Astrocyte (in vitro differentiated cells and primary cell): ENCODE measurements at regions not wholly inside any gene's neighbourhood (a gene's known extent, or its start where the extent isn't known, plus 50 kb on each side); places are given as distances from the start of the nearest gene placed in this dataset.
"Not testable (repeated sequence)": the region's sequence is repeated elsewhere in the genome, so short reads cannot be mapped to it uniquely, and the experiment has no call there.

Experiments used
- DNase-seq: peaks from one replicate; pipeline ENCODE4 v3.0.0-alpha.2; 2010; ENCODE audit warnings: low read depth
- FAIRE-seq: peaks from 2 replicates; lab custom pipeline; 2011; peaks lifted over from hg19 to GRCh38; lab: Jason Lieb, UNC
- H2AFZ ChIP-seq: 2 replicates; pipeline ENCODE4 v1.6.0; 2012; ENCODE audit warnings: low read depth, low read length, inconsistent platforms
- H3K27ac ChIP-seq: 2 replicates; pipeline ENCODE4 v1.5.1; 2011; ENCODE audit warnings: low read depth, low read length, inconsistent platforms
- H3K27me3 ChIP-seq: 2 replicates; pipeline ENCODE4 v1.6.0; 2011; ENCODE audit warnings: low read length, inconsistent platforms; ENCODE audit not compliant: insufficient read depth
- H3K36me3 ChIP-seq: 2 replicates; pipeline ENCODE4 v1.5.1; 2011; ENCODE audit warnings: low read length, inconsistent platforms; ENCODE audit not compliant: insufficient read depth
- H3K4me1 ChIP-seq: 2 replicates; pipeline ENCODE4 v1.5.1; 2011; ENCODE audit warnings: low read length, inconsistent platforms; ENCODE audit not compliant: insufficient read depth
- H3K4me2 ChIP-seq: 2 replicates; pipeline ENCODE4 v1.6.0; 2012; ENCODE audit warnings: low read length, inconsistent platforms
- H3K4me3 ChIP-seq: 2 replicates; pipeline ENCODE4 v1.5.1; 2011; ENCODE audit warnings: low read depth, mild to moderate bottlenecking, low read length, inconsistent platforms; ENCODE audit not compliant: insufficient read depth
- H3K79me2 ChIP-seq: 2 replicates; pipeline ENCODE4 v1.6.0; 2012; ENCODE audit warnings: mild to moderate bottlenecking, low read length, inconsistent platforms; ENCODE audit not compliant: insufficient read depth
- H3K9ac ChIP-seq: 2 replicates; pipeline ENCODE4 v1.6.0; 2012; ENCODE audit warnings: mild to moderate bottlenecking, low read length, inconsistent platforms
- H3K9me3 ChIP-seq: 2 replicates; pipeline ENCODE4 v1.5.1; 2012; ENCODE audit warnings: low read depth, mild to moderate bottlenecking, low read length, inconsistent platforms; ENCODE audit not compliant: insufficient read depth
- H4K20me1 ChIP-seq: 2 replicates; pipeline ENCODE4 v1.6.0; 2012; ENCODE audit warnings: low read length, inconsistent platforms; ENCODE audit not compliant: insufficient read depth
- H3K27ac Mint-ChIP-seq: one replicate; pipeline ENCODE4 v1.8.0; 2021; ENCODE audit warnings: mild to moderate bottlenecking, mixed read lengths; ENCODE audit not compliant: unreplicated experiment
- H3K27me3 Mint-ChIP-seq: one replicate; pipeline ENCODE4 v1.8.0; 2021; ENCODE audit warnings: low read depth, mixed read lengths; ENCODE audit not compliant: unreplicated experiment
- H3K36me3 Mint-ChIP-seq: one replicate; pipeline ENCODE4 v1.8.0; 2021; ENCODE audit warnings: low read depth, mixed read lengths; ENCODE audit not compliant: unreplicated experiment
- H3K4me1 Mint-ChIP-seq: one replicate; pipeline ENCODE4 v1.8.0; 2021; ENCODE audit warnings: low read depth, mixed read lengths; ENCODE audit not compliant: unreplicated experiment
- H3K4me3 Mint-ChIP-seq: one replicate; pipeline ENCODE4 v1.8.0; 2021; ENCODE audit warnings: mild to moderate bottlenecking, moderate library complexity, mixed read lengths; ENCODE audit not compliant: unreplicated experiment
- H3K9me3 Mint-ChIP-seq: one replicate; pipeline ENCODE4 v1.8.0; 2021; ENCODE audit warnings: mild to moderate bottlenecking, mixed read lengths; ENCODE audit not compliant: unreplicated experiment

DNA sequence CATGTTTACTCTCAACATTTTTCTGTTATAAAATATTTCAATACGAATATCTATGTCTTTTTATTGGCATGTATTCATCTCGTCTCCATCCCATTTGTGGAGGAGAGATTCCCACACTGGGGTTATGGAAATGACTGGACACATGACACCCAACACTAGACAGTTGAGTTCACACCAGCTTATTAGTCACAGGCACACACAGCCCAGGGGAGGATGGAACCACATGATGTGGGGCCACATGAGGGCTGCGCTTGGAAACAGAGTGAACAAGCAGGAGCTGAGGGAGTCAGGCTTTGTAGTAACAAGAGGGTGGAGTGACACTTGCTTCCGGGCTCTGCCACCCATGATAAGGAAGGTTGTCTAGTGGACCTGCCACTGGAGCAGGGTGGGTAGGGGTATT is 86.6 kb downstream of the GOLGA8K start:
- H3K27ac Mint-ChIP-seq, DNase-seq, H3K27me3 ChIP-seq, H3K9ac ChIP-seq, H3K4me1 ChIP-seq, H3K27ac ChIP-seq, FAIRE-seq, H4K20me1 ChIP-seq, H3K4me1 Mint-ChIP-seq, H2AFZ ChIP-seq, H3K27me3 Mint-ChIP-seq, H3K79me2 ChIP-seq, H3K9me3 ChIP-seq, H3K9me3 Mint-ChIP-seq, H3K36me3 Mint-ChIP-seq, H3K4me3 ChIP-seq, H3K36me3 ChIP-seq, H3K4me2 ChIP-seq, H3K4me3 Mint-ChIP-seq: not testable (repeated sequence)

DNA sequence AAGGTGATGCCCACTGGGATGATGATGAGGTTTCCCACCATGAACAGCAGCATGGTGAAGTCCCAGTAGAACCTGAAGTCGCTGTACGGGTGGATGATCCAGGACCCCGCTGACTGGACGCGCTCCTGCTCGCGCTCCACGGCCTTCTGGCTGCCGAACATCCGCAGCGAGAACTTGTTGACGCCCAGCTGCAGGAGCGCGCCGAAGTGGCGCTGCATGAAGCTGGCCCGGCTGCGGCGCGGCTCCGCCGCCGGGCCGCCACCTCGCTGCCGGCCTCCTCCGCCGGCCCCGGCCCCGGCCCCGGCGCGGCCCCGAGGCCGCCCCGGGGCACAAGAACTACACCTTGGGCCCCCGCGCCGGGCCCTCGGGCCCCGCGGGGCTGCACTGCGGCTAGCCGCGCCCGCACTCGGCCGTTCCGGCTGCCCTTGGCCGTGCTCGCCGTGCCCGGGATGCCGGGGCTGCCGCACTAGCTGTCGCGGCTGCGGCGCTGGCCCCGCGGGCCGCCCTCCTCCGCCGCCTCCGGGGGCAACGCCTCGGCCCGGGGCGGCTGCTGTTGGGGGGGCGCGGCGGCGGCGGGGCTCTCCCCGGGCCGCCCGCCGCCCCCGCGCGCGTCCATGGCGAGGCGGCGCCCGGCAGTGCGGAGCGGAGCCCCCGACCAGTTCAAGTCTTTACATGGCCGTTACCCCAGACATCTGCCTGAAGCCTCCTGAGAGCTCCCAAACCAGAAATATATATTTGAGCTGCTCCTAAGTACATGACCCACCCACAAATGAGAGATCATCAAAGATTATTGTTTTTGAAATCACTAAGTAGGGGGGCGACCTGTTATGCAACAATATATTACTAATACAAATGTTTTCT is 87.8 kb downstream of the GOLGA8K start:
- not testable (repeated sequence) for H3K4me2 ChIP-seq, H3K4me1 Mint-ChIP-seq, H3K79me2 ChIP-seq, H3K9me3 Mint-ChIP-seq, H3K27me3 ChIP-seq, H3K27me3 Mint-ChIP-seq, H4K20me1 ChIP-seq, H2AFZ ChIP-seq, H3K27ac ChIP-seq, H3K27ac Mint-ChIP-seq, DNase-seq, H3K4me3 ChIP-seq, H3K9ac ChIP-seq, H3K36me3 Mint-ChIP-seq, H3K36me3 ChIP-seq, H3K9me3 ChIP-seq, FAIRE-seq, H3K4me3 Mint-ChIP-seq, H3K4me1 ChIP-seq

- not testable (repeated sequence) for H3K4me1 Mint-ChIP-seq, H3K4me3 Mint-ChIP-seq, H3K36me3 Mint-ChIP-seq, H3K79me2 ChIP-seq, DNase-seq, H3K27ac ChIP-seq, H3K4me3 ChIP-seq, H3K4me2 ChIP-seq, H3K36me3 ChIP-seq, H3K27ac Mint-ChIP-seq, H3K27me3 ChIP-seq, FAIRE-seq, H2AFZ ChIP-seq, H3K9ac ChIP-seq, H3K9me3 ChIP-seq, H4K20me1 ChIP-seq, H3K27me3 Mint-ChIP-seq, H3K9me3 Mint-ChIP-seq, H3K4me1 ChIP-seq
Measured at GRCh38 chr15:32313446-32314209, 89.5 kb downstream of the GOLGA8K start.

GRCh38 chr15:32312721-32313120 is 90.4 kb downstream of the GOLGA8K start:
- not testable (repeated sequence) for FAIRE-seq, H3K9ac ChIP-seq, H3K4me1 Mint-ChIP-seq, H3K4me2 ChIP-seq, H3K4me3 ChIP-seq, H3K27me3 Mint-ChIP-seq, H3K36me3 Mint-ChIP-seq, H3K27ac Mint-ChIP-seq, DNase-seq, H3K36me3 ChIP-seq, H3K9me3 Mint-ChIP-seq, H3K27ac ChIP-seq, H4K20me1 ChIP-seq, H3K27me3 ChIP-seq, H2AFZ ChIP-seq, H3K4me3 Mint-ChIP-seq, H3K79me2 ChIP-seq, H3K9me3 ChIP-seq, H3K4me1 ChIP-seq

DNA sequence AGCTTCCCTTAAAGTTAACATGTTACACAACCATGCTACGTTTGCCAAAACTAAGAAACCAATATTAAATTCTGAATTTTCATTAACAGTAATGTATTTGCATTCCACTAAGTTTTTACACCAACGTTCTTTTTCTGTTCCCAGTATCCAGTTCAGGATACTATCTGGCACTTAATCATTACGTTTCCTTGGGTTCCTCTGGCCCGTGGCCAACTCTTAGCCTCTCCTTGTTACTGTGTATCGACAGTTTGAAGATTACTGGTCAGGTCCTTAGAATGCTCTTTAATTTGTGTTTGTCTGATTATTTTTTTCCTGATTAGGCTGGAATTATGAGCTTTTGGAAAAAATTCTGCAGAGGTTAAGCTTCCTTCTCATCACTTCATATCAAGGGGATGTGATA is 95.5 kb downstream of the GOLGA8K start:
- H3K9ac ChIP-seq, H3K9me3 ChIP-seq, H3K4me1 Mint-ChIP-seq, FAIRE-seq, H3K36me3 ChIP-seq, H3K27ac ChIP-seq, H3K9me3 Mint-ChIP-seq, H3K36me3 Mint-ChIP-seq, H3K27me3 Mint-ChIP-seq, H4K20me1 ChIP-seq, H2AFZ ChIP-seq, DNase-seq, H3K4me1 ChIP-seq, H3K27ac Mint-ChIP-seq, H3K4me3 ChIP-seq, H3K79me2 ChIP-seq, H3K27me3 ChIP-seq, H3K4me3 Mint-ChIP-seq, H3K4me2 ChIP-seq: not testable (repeated sequence)
